Osteocyte (in vitro differentiated cells): ENCODE measurements at regions not wholly inside any gene's neighbourhood (a gene's known extent, or its start where the extent isn't known, plus 50 kb on each side); places are given as distances from the start of the nearest gene placed in this dataset.
"Not testable (repeated sequence)": the region's sequence is repeated elsewhere in the genome, so short reads cannot be mapped to it uniquely, and the experiment has no call there.

Experiments used
- DNase-seq: peaks from one replicate; pipeline ENCODE4 v3.0.0; 2021; ENCODE audit warnings: mixed read lengths; ENCODE audit not compliant: unreplicated experiment; ENCODE audit errors: extremely low spot score
- H3K27ac Mint-ChIP-seq: one replicate; pipeline ENCODE4 v1.8.0; 2021; ENCODE audit warnings: mild to moderate bottlenecking, mixed read lengths; ENCODE audit not compliant: unreplicated experiment
- H3K27me3 Mint-ChIP-seq: one replicate; pipeline ENCODE4 v1.8.0; 2021; ENCODE audit warnings: mixed read lengths; ENCODE audit not compliant: unreplicated experiment
- H3K36me3 Mint-ChIP-seq: one replicate; pipeline ENCODE4 v1.8.0; 2021; ENCODE audit warnings: mixed read lengths; ENCODE audit not compliant: unreplicated experiment
- H3K4me1 Mint-ChIP-seq: one replicate; pipeline ENCODE4 v1.8.0; 2021; ENCODE audit warnings: mixed read lengths; ENCODE audit not compliant: unreplicated experiment
- H3K4me3 Mint-ChIP-seq: one replicate; pipeline ENCODE4 v1.8.0; 2021; ENCODE audit warnings: mild to moderate bottlenecking, moderate library complexity, mixed read lengths; ENCODE audit not compliant: unreplicated experiment
- H3K9me3 Mint-ChIP-seq: one replicate; pipeline ENCODE4 v1.8.0; 2021; ENCODE audit warnings: mixed read lengths; ENCODE audit not compliant: unreplicated experiment
- CTCF ChIP-seq: fragments of 200-600 bp; sonication (generic); IDR thresholded peaks from 2 replicates; pipeline ENCODE4 v1.5.0; 2021; ENCODE audit warnings: antibody characterized with exemption, mild to moderate bottlenecking, moderate library complexity

DNA sequence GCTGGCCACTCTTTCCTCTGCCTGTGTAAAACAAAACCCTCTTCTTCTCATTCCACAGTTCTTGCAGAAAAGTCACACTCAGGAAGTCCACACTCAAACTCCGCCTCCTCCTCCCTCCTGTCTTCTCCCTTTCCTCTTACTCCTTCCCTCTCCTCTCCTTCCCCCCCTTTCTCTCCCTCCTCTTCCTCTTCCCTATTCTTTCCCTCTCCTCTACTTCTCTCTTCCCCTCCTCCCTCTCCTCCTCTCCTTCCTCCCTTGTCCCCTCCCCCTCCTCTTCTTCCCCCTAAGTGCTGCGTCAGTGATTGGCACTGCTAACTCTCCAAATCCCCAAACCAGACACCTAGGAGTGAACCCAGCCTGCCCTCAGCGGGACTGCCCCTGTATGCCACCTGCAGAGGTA is 67.0 kb downstream of the ZNF467 start:
- H3K4me3 Mint-ChIP-seq, result no peak overlapping the region
- no peak for TF ChIP-seq CTCF
- H3K4me1 Mint-ChIP-seq, result no peaks in the 10 kb centered on the region
- no peak overlapping the region for H3K27ac Mint-ChIP-seq
- peaks cover 3% of the 10 kb centered on the region for H3K36me3 Mint-ChIP-seq
- peaks cover 13% of the 10 kb centered on the region for H3K9me3 Mint-ChIP-seq
- DNase-seq, result no peak
- H3K27me3 Mint-ChIP-seq, result no peaks in the 10 kb centered on the region

DNA sequence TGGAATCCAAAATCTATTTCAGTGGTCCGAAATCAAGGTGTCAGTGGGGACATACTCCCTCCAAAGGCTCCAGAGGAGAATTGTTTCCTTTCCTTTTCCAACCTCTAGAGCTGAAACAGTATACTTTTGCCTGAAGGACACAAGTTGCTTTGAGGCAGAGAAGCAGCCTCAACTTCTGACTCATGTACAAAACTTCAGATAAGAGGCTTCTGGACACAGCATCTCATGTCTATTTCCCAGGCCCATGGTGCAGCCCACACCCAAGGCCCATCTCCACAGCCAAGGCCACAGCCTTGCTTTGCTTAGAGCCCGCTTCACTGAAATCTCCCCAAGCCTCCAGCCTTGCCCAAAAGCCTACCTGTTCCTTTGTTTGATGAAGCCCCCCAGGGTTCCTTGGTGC is 68.9 kb downstream of the ZNF467 start:
- TF ChIP-seq CTCF, result no peak
- Mint-ChIP-seq H3K4me1 (no peaks in the 10 kb centered on the region), H3K36me3 (no peaks in the 10 kb centered on the region), H3K27ac (no peak overlapping the region), H3K4me3 (no peak overlapping the region), H3K27me3 (no peaks in the 10 kb centered on the region), H3K9me3 (peaks cover 4% of the 10 kb centered on the region)
- peak; percentile 64 for DNase-seq

- Mint-ChIP-seq H3K4me1 (no peaks in the 10 kb centered on the region), H3K4me3 (no peak overlapping the region), H3K27ac (no peak overlapping the region), H3K36me3 (no peaks in the 10 kb centered on the region), H3K27me3 (no peaks in the 10 kb centered on the region), H3K9me3 (peaks cover 1% of the 10 kb centered on the region)
- peak; percentile 13 for DNase-seq
- TF ChIP-seq CTCF, result no peak
Measured at GRCh38 chr7:149703044-149703650, 70.2 kb downstream of the ZNF467 start.

GRCh38 chr7:149701495-149702240 is 71.7 kb downstream of the ZNF467 start:
- Mint-ChIP-seq H3K36me3 (no peaks in the 10 kb centered on the region), H3K27ac (no peak overlapping the region), H3K4me3 (no peak overlapping the region), H3K4me1 (no peaks in the 10 kb centered on the region), H3K9me3 (peaks cover 8% of the 10 kb centered on the region), H3K27me3 (no peaks in the 10 kb centered on the region)
- no peak for TF ChIP-seq CTCF
- no peak for DNase-seq

- not testable (repeated sequence) for H3K4me1 Mint-ChIP-seq, H3K4me3 Mint-ChIP-seq, H3K27ac Mint-ChIP-seq, H3K36me3 Mint-ChIP-seq, DNase-seq, H3K9me3 Mint-ChIP-seq
- H3K27me3 Mint-ChIP-seq, result peaks cover 23% of the 10 kb centered on the region
Measured at GRCh38 chr7:149697767-149698166, 75.6 kb downstream of the ZNF467 start.
